ENCODE measurements at regions not wholly inside any gene's neighbourhood (a gene's known extent, or its start where the extent isn't known, plus 50 kb on each side); places are given as distances from the start of the nearest gene placed in this dataset.

- POLR2A ChIA-PET = no interaction called here
- BruUV-seq (replicated peaks) = no TSS peak
- CTCF ChIA-PET = no interaction called here
- Mint-ChIP-seq H3K4me1 (ENCODE audit: insufficient read depth, unreplicated experiment) (no peaks in the 10 kb centered on the region), H3K27ac (ENCODE audit: low read depth, unreplicated experiment) (no peak overlapping the region), H3K27me3 (ENCODE audit: insufficient read depth, unreplicated experiment) (no peaks in the 10 kb centered on the region), H3K4me3 (ENCODE audit: unreplicated experiment) (no peak overlapping the region), H3K36me3 (ENCODE audit: insufficient read depth, unreplicated experiment) (no peaks in the 10 kb centered on the region), H3K9me3 (ENCODE audit: unreplicated experiment) (peaks cover 14% of the 10 kb centered on the region)
- intact Hi-C loops (cut with micrococcal nuclease) = no loop called here
- DNase-seq (ENCODE audit: unreplicated experiment) = no peak
- TF ChIP-seq, protein P1, sequence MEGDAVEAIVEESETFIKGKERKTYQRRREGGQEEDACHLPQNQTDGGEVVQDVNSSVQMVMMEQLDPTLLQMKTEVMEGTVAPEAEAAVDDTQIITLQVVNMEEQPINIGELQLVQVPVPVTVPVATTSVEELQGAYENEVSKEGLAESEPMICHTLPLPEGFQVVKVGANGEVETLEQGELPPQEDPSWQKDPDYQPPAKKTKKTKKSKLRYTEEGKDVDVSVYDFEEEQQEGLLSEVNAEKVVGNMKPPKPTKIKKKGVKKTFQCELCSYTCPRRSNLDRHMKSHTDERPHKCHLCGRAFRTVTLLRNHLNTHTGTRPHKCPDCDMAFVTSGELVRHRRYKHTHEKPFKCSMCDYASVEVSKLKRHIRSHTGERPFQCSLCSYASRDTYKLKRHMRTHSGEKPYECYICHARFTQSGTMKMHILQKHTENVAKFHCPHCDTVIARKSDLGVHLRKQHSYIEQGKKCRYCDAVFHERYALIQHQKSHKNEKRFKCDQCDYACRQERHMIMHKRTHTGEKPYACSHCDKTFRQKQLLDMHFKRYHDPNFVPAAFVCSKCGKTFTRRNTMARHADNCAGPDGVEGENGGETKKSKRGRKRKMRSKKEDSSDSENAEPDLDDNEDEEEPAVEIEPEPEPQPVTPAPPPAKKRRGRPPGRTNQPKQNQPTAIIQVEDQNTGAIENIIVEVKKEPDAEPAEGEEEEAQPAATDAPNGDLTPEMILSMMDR (IDR thresholded peaks at IDR 0.05; ENCODE audit: unreplicated experiment) = no peak
Measured at GRCh38 chr2:48161628-48162027, 152.9 kb upstream of the FOXN2 start.

DNA sequence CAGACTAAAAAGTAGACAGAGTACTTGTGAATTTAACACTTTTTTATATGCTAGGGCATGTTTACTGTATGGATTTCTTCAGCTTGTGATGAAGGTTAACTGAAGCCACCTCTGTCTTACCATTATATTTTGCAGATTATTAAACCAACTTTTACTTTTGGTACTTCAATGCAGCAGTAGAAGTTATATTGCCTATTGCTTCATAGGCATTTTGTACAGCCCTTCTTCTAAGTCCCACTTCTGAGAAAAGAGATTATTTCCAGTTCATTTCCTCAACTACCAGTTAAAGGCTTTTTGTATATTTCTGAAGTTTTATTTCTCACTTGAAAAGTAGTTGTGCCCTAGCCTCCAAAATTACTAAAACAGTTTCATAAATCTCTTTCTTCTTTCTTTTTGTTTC lies 151.7 kb upstream of the FOXN2 start:
- POLR2A ChIA-PET = no interaction called here

GRCh38 chr2:48165070-48165753 lies 149.3 kb upstream of the FOXN2 start:
- intact Hi-C loops (cut with micrococcal nuclease) = no loop called here
- Mint-ChIP-seq H3K27me3 (ENCODE audit: insufficient read depth, unreplicated experiment) (no peaks in the 10 kb centered on the region), H3K4me3 (ENCODE audit: unreplicated experiment) (no peak overlapping the region), H3K4me1 (ENCODE audit: insufficient read depth, unreplicated experiment) (no peaks in the 10 kb centered on the region), H3K27ac (ENCODE audit: low read depth, unreplicated experiment) (no peak overlapping the region), H3K9me3 (ENCODE audit: unreplicated experiment) (no peaks in the 10 kb centered on the region), H3K36me3 (ENCODE audit: insufficient read depth, unreplicated experiment) (no peaks in the 10 kb centered on the region)
- DNase-seq (ENCODE audit: unreplicated experiment) = no peak
- BruUV-seq (replicated peaks) = no TSS peak
- ChIA-PET POLR2A (no interaction called here), CTCF (interaction anchor here (0.6 to 0.7 kb wide), 2 partner anchors 47 to 1061 kb away, joined by 3 read pairs; no protein-coding TSS in a partner anchor)
- TF ChIP-seq, protein P1 (IDR thresholded peaks at IDR 0.05; ENCODE audit: unreplicated experiment) = no peak

More for the DNA sequence above, 151.7 kb upstream of the FOXN2 start:
- CTCF ChIA-PET = no interaction called here
- no peaks in the 10 kb centered on the region for H3K36me3 Mint-ChIP-seq (ENCODE audit: insufficient read depth, unreplicated experiment)
- TF ChIP-seq, protein P1 (IDR thresholded peaks at IDR 0.05; ENCODE audit: unreplicated experiment) = no peak
- no peaks in the 10 kb centered on the region for H3K4me1 Mint-ChIP-seq (ENCODE audit: insufficient read depth, unreplicated experiment)
- peaks cover 5% of the 10 kb centered on the region for H3K9me3 Mint-ChIP-seq (ENCODE audit: unreplicated experiment)
- no peak overlapping the region for H3K4me3 Mint-ChIP-seq (ENCODE audit: unreplicated experiment)
- H3K27ac Mint-ChIP-seq (ENCODE audit: low read depth, unreplicated experiment) = no peak overlapping the region
- intact Hi-C loops (cut with micrococcal nuclease) = no loop called here
- no peak for DNase-seq (ENCODE audit: unreplicated experiment)
- no peaks in the 10 kb centered on the region for H3K27me3 Mint-ChIP-seq (ENCODE audit: insufficient read depth, unreplicated experiment)
- BruUV-seq (replicated peaks) = no TSS peak

DNA sequence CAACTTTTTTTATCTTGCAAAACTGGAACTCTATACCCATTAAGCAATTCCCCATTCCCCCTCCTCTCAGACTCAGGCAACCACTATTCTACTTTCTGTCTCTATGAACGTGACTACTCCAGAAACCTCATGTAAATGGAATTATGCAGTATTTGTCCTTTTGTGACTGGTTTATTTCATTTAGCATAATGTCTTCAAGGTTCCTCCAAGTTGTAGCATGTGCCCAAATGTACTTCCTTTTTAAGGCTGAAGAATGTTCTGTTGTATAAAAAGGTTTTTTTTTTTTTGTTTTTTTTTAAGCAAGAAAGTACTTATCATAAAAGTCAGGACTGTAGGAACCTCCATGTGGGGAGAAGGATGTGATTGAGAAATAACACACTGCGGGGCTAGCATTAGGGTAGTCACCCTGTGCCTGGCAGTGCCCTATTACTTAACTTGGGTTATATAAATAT lies 145.3 kb upstream of the FOXN2 start:
- ChIA-PET POLR2A (no interaction called here), CTCF (no interaction called here)
- no peaks in the 10 kb centered on the region for H3K27me3 Mint-ChIP-seq (ENCODE audit: insufficient read depth, unreplicated experiment)
- H3K27ac Mint-ChIP-seq (ENCODE audit: low read depth, unreplicated experiment) = no peak overlapping the region
- TF ChIP-seq, protein P1 (IDR thresholded peaks at IDR 0.05; ENCODE audit: unreplicated experiment) = no peak
- DNase-seq (ENCODE audit: unreplicated experiment) = no peak
- no peaks in the 10 kb centered on the region for H3K9me3 Mint-ChIP-seq (ENCODE audit: unreplicated experiment)
- H3K4me3 Mint-ChIP-seq (ENCODE audit: unreplicated experiment) = no peak overlapping the region
- intact Hi-C loops (cut with micrococcal nuclease) = no loop called here
- no TSS peak for BruUV-seq (replicated peaks)
- H3K36me3 Mint-ChIP-seq (ENCODE audit: insufficient read depth, unreplicated experiment) = no peaks in the 10 kb centered on the region
- H3K4me1 Mint-ChIP-seq (ENCODE audit: insufficient read depth, unreplicated experiment) = no peaks in the 10 kb centered on the region

All from MCF 10A (cell line).